ENCODE measurements at regions not wholly inside any gene's neighbourhood (a gene's known extent, or its start where the extent isn't known, plus 50 kb on each side); places are given as distances from the start of the nearest gene placed in this dataset.

- Histone ChIP-seq H3K4me3 (no peak overlapping the region), H3K27me3 (no peaks in the 10 kb centered on the region), H3K27ac (no peak overlapping the region), H3K4me1 (no peaks in the 10 kb centered on the region), H3K9me3 (no peaks in the 10 kb centered on the region), H3K36me3 (no peaks in the 10 kb centered on the region)
- intact Hi-C loops (cut with DNase I), result no loop called here
- TF ChIP-seq, protein P1, sequence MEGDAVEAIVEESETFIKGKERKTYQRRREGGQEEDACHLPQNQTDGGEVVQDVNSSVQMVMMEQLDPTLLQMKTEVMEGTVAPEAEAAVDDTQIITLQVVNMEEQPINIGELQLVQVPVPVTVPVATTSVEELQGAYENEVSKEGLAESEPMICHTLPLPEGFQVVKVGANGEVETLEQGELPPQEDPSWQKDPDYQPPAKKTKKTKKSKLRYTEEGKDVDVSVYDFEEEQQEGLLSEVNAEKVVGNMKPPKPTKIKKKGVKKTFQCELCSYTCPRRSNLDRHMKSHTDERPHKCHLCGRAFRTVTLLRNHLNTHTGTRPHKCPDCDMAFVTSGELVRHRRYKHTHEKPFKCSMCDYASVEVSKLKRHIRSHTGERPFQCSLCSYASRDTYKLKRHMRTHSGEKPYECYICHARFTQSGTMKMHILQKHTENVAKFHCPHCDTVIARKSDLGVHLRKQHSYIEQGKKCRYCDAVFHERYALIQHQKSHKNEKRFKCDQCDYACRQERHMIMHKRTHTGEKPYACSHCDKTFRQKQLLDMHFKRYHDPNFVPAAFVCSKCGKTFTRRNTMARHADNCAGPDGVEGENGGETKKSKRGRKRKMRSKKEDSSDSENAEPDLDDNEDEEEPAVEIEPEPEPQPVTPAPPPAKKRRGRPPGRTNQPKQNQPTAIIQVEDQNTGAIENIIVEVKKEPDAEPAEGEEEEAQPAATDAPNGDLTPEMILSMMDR (IDR thresholded peaks at IDR 0.05), result no peak
- no peak for TF ChIP-seq POLR2A (IDR thresholded peaks at IDR 0.05)
- no peak for DNase-seq
These were observed 122.2 kb downstream of the ANXA5 start for GRCh38 chr4:121574618-121575017.

GRCh38 chr4:121567748-121568147 is 129.0 kb downstream of the ANXA5 start:
- no peak for DNase-seq
- intact Hi-C loops (cut with DNase I), result no loop called here
- no peak for TF ChIP-seq POLR2A (IDR thresholded peaks at IDR 0.05)
- TF ChIP-seq, protein P1 (IDR thresholded peaks at IDR 0.05), result no peak
- Histone ChIP-seq H3K36me3 (no peaks in the 10 kb centered on the region), H3K27ac (no peak overlapping the region), H3K4me3 (no peak overlapping the region), H3K4me1 (no peaks in the 10 kb centered on the region), H3K27me3 (no peaks in the 10 kb centered on the region), H3K9me3 (no peaks in the 10 kb centered on the region)
- no CpG with 5 or more reads among the region's 4 CpGs for WGBS, 2 donors

DNA sequence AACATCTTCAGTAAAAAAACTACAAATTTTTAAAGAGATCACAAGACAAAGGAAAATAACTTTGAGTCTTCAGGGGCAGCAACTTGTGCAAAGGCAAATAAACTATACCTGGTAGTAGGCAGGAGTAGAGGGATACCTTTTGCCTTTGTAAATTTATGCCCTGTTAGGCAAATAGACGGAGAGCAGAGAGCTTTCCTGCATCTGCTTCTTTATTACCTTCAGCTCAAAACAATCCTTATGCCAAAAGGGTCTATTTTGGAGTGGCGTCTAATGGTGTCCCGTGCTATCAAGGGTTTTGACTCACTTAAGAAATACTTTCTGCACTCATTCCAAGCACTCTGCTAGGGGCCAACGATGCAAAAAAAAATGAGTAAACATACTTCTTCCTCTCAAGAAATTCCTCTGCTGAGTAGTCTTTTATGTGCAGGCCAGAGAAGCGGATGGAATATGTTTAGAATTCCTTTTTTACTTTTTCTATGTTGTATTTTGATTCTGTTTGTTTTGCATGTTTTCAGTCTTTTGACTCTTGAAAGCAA is 131.9 kb downstream of the ANXA5 start:
- 37 to 41% methylated on average over 5 of the region's 5 CpGs for WGBS, 2 donors
- no peak overlapping the region for H3K27ac ChIP-seq
- DNase-seq, result no peak

GRCh38 chr4:121562811-121563210 is 134.0 kb downstream of the ANXA5 start:
- intact Hi-C loops (cut with DNase I), result no loop called here
- Histone ChIP-seq H3K4me1 (no peaks in the 10 kb centered on the region), H3K27ac (no peak overlapping the region), H3K9me3 (no peaks in the 10 kb centered on the region), H3K27me3 (no peaks in the 10 kb centered on the region), H3K4me3 (no peak overlapping the region), H3K36me3 (no peaks in the 10 kb centered on the region)
- no peak for TF ChIP-seq POLR2A (IDR thresholded peaks at IDR 0.05)
- TF ChIP-seq, protein P1 (IDR thresholded peaks at IDR 0.05), result no peak
- 71 to 75% methylated on average over 1 to 2 of the region's 2 CpGs for WGBS, 2 donors
- DNase-seq, result no peak

More for the DNA sequence above, 131.9 kb downstream of the ANXA5 start:
- no peaks in the 10 kb centered on the region for H3K4me1 ChIP-seq
- no peaks in the 10 kb centered on the region for H3K9me3 ChIP-seq
- intact Hi-C loops (cut with DNase I), result no loop called here
- no peak overlapping the region for H3K4me3 ChIP-seq
- TF ChIP-seq POLR2A (IDR thresholded peaks at IDR 0.05), result no peak
- TF ChIP-seq, protein P1 (IDR thresholded peaks at IDR 0.05), result no peak
- H3K36me3 ChIP-seq, result no peaks in the 10 kb centered on the region
- no peaks in the 10 kb centered on the region for H3K27me3 ChIP-seq

GRCh38 chr4:121555315-121556107 is 141.3 kb downstream of the ANXA5 start:
- 50 to 56% methylated on average over 4 of the region's 4 CpGs for WGBS, 2 donors
- DNase-seq, result no peak
- intact Hi-C loops (cut with DNase I), result no loop called here
- Histone ChIP-seq H3K4me3 (no peak overlapping the region), H3K36me3 (no peaks in the 10 kb centered on the region), H3K27me3 (no peaks in the 10 kb centered on the region), H3K27ac (no peak overlapping the region), H3K4me1 (no peaks in the 10 kb centered on the region), H3K9me3 (no peaks in the 10 kb centered on the region)
- TF ChIP-seq, protein P1 (IDR thresholded peaks at IDR 0.05), result no peak
- no peak for TF ChIP-seq POLR2A (IDR thresholded peaks at IDR 0.05)

Measured in esophagus squamous epithelium (tissue), 5 donors.